H9 (cell line): ENCODE measurements at regions not wholly inside any gene's neighbourhood (a gene's known extent, or its start where the extent isn't known, plus 50 kb on each side); places are given as distances from the start of the nearest gene placed in this dataset.

Experiments used
- DNase-seq: peaks from one replicate; pipeline ENCODE4 v3.0.0-alpha.2; 2017
- H2AFZ ChIP-seq: one replicate; pipeline ENCODE4 v1.6.1; 2013; ENCODE audit warnings: mild to moderate bottlenecking, low read length, control low read depth, moderate library complexity
- H2AK5ac ChIP-seq: 2 replicates; pipeline ENCODE4 v1.6.1; 2013; ENCODE audit warnings: low read length, control low read depth, mixed read lengths; ENCODE audit not compliant: insufficient read length
- H2BK120ac ChIP-seq: one replicate; pipeline ENCODE4 v1.6.1; 2013; ENCODE audit warnings: low read depth, mild to moderate bottlenecking, low read length, control low read depth, inconsistent platforms; ENCODE audit not compliant: poor library complexity, severe bottlenecking
- H2BK12ac ChIP-seq: 2 replicates; pipeline ENCODE4 v1.6.1; 2013; ENCODE audit warnings: low read length, control low read depth, mixed read lengths, low read depth; ENCODE audit not compliant: insufficient read length
- H2BK15ac ChIP-seq: 2 replicates; pipeline ENCODE4 v1.6.1; 2013; ENCODE audit warnings: low read depth, low read length, control low read depth
- H2BK20ac ChIP-seq: one replicate; pipeline ENCODE4 v1.6.1; 2013; ENCODE audit warnings: low read depth, mild to moderate bottlenecking, low read length, control low read depth, inconsistent platforms; ENCODE audit not compliant: poor library complexity, severe bottlenecking
- H2BK5ac ChIP-seq: 2 replicates; pipeline ENCODE4 v1.6.1; 2013; ENCODE audit warnings: low read length, control low read depth, mixed read lengths; ENCODE audit not compliant: insufficient read length
- H3K14ac ChIP-seq: 2 replicates; pipeline ENCODE4 v1.6.1; 2013; ENCODE audit warnings: low read length, control low read depth; ENCODE audit not compliant: insufficient read depth
- H3K18ac ChIP-seq: 2 replicates; pipeline ENCODE4 v1.6.1; 2013; ENCODE audit warnings: low read depth, mild to moderate bottlenecking, mixed read lengths, low read length, control low read depth; ENCODE audit not compliant: insufficient read length
- H3K23ac ChIP-seq: 2 replicates; pipeline ENCODE4 v1.6.1; 2013; ENCODE audit warnings: low read length, control low read depth, mixed read lengths, low read depth; ENCODE audit not compliant: insufficient read length
- H3K23me2 ChIP-seq: 2 replicates; pipeline ENCODE4 v1.6.1; 2013; ENCODE audit warnings: low read depth, mild to moderate bottlenecking, mixed read lengths, low read length, control low read depth; ENCODE audit not compliant: insufficient read length, poor library complexity, severe bottlenecking
- H3K27ac ChIP-seq: 2 replicates; pipeline ENCODE4 v1.5.1; 2013; ENCODE audit warnings: low read length, control low read depth, mixed read lengths, low read depth; ENCODE audit not compliant: insufficient read length
- H3K27me3 ChIP-seq: 2 replicates; pipeline ENCODE4 v1.6.1; 2013; ENCODE audit warnings: low read length, control low read depth, inconsistent platforms; ENCODE audit not compliant: insufficient read depth
- H3K4ac ChIP-seq: 2 replicates; pipeline ENCODE4 v1.6.1; 2013; ENCODE audit warnings: low read depth, mild to moderate bottlenecking, control low read depth, inconsistent platforms, low read length, moderate library complexity
- H3K4me1 ChIP-seq: 2 replicates; pipeline ENCODE4 v1.6.1; 2013; ENCODE audit warnings: low read length, control low read depth, inconsistent platforms; ENCODE audit not compliant: insufficient read depth
- H3K4me2 ChIP-seq: 2 replicates; pipeline ENCODE4 v1.6.1; 2013; ENCODE audit warnings: low read length, control low read depth, mixed read lengths; ENCODE audit not compliant: insufficient read length, insufficient read depth
- H3K56ac ChIP-seq: 2 replicates; pipeline ENCODE4 v1.6.1; 2013; ENCODE audit warnings: low read depth, mild to moderate bottlenecking, mixed read lengths, low read length, control low read depth; ENCODE audit not compliant: insufficient read length
- H3K79me1 ChIP-seq: 2 replicates; pipeline ENCODE4 v1.6.1; 2013; ENCODE audit warnings: low read depth, mild to moderate bottlenecking, moderate library complexity, low read length, control low read depth, inconsistent platforms; ENCODE audit not compliant: insufficient read depth, poor library complexity, severe bottlenecking
- H3K79me2 ChIP-seq: 2 replicates; pipeline ENCODE4 v1.6.1; 2013; ENCODE audit warnings: low read length, control low read depth, inconsistent platforms; ENCODE audit not compliant: insufficient read depth
- H3K9ac ChIP-seq: 2 replicates; pipeline ENCODE4 v1.6.1; 2013; ENCODE audit warnings: low read length, control low read depth, mixed read lengths; ENCODE audit not compliant: insufficient read length; ENCODE audit errors: extremely low read depth
- H3K9me3 ChIP-seq: one replicate; pipeline ENCODE4 v1.6.1; 2013; ENCODE audit warnings: low read depth, low read length, inconsistent platforms; ENCODE audit not compliant: control insufficient read depth
- H3T11ph ChIP-seq: one replicate; pipeline ENCODE4 v1.6.1; 2013; ENCODE audit warnings: mild to moderate bottlenecking, low read length, control low read depth, inconsistent platforms
- H4K20me1 ChIP-seq: one replicate; pipeline ENCODE4 v1.6.1; 2013; ENCODE audit not compliant: control insufficient read depth, insufficient read length, insufficient read depth
- H4K5ac ChIP-seq: 2 replicates; pipeline ENCODE4 v1.6.1; 2013; ENCODE audit warnings: low read depth, mild to moderate bottlenecking, mixed read lengths, low read length, control low read depth; ENCODE audit not compliant: insufficient read length
- H4K8ac ChIP-seq: replicated peaks from 2 replicates; pipeline ENCODE4 v1.6.1; 2013; ENCODE audit warnings: low read length, control low read depth, mixed read lengths, low read depth; ENCODE audit not compliant: insufficient read length
- H4K91ac ChIP-seq: 2 replicates; pipeline ENCODE4 v1.6.1; 2013; ENCODE audit warnings: low read depth, mild to moderate bottlenecking, moderate library complexity, mixed read lengths, low read length, control low read depth; ENCODE audit not compliant: insufficient read length
- H3K27ac Mint-ChIP-seq, 3 experiments: 2 replicates in 2 of 3; 3 replicates in 1 of 3; pipeline ENCODE4 v1.8.0; 2020 to 2021; ENCODE audit warnings: mixed read lengths in 3 of 3, mild to moderate bottlenecking in 1 of 3, moderate library complexity in 1 of 3
- H3K27me3 Mint-ChIP-seq: 2 replicates; pipeline ENCODE4 v1.8.0; 2021; ENCODE audit warnings: low read depth, mild to moderate bottlenecking, moderate library complexity, mixed read lengths
- H3K36me3 Mint-ChIP-seq, 3 experiments: 2 replicates in 2 of 3; 3 replicates in 1 of 3; pipeline ENCODE4 v1.8.0; 2020 to 2021; ENCODE audit warnings: low read depth in 3 of 3, mixed read lengths in 3 of 3; ENCODE audit not compliant: insufficient read depth in 1 of 3
- H3K4me1 Mint-ChIP-seq, 2 experiments: 2 replicates each; pipeline ENCODE4 v1.8.0; 2020; ENCODE audit warnings: mixed read lengths in 2 of 2
- H3K4me3 Mint-ChIP-seq, 2 experiments: 2 replicates in 1 of 2; 3 replicates in 1 of 2; pipeline ENCODE4 v1.8.0; 2020 to 2021; ENCODE audit warnings: mild to moderate bottlenecking in 2 of 2, mixed read lengths in 2 of 2, moderate library complexity in 1 of 2
- H3K9me3 Mint-ChIP-seq, 2 experiments: 2 replicates in 1 of 2; 3 replicates in 1 of 2; pipeline ENCODE4 v1.8.0; 2020; ENCODE audit warnings: mild to moderate bottlenecking in 2 of 2, mixed read lengths in 2 of 2, moderate library complexity in 1 of 2
- CTCF ChIP-seq: fragments of 200-600 bp; sonication (generic); conservative IDR thresholded peaks from 3 replicates; pipeline ENCODE4 v1.8.0; 2021; ENCODE audit warnings: antibody characterized with exemption, mild to moderate bottlenecking
- WGBS: extraction: QIAGEN DNeasy Blood & Tissue Kit; methylation state at CpG from one replicate; pipeline ENCODE4 v1.1.7; 2013; ENCODE audit warnings: missing lambda C conversion rate, low lambda C conversion rate, mixed read lengths; ENCODE audit not compliant: insufficient read length; ENCODE audit errors: extremely low coverage; 5-methylcytosine and 5-hydroxymethylcytosine counted together

- Histone ChIP-seq H3K4me2 (no peak overlapping the region), H3K14ac (no peak overlapping the region), H3K9me3 (no peaks in the 10 kb centered on the region), H2AK5ac (no peak overlapping the region), H3K27ac (no peak overlapping the region), H3K79me2 (no peaks in the 10 kb centered on the region), H2BK5ac (no peak overlapping the region), H2BK12ac (no peak overlapping the region), H4K91ac (no peak overlapping the region), H3K56ac (no peak overlapping the region), H2AFZ (no peak overlapping the region), H3T11ph (no peak overlapping the region), H3K18ac (no peak overlapping the region), H3K23me2 (no peaks in the 10 kb centered on the region), H3K4ac (no peak overlapping the region), H3K79me1 (no peaks in the 10 kb centered on the region), H3K27me3 (no peaks in the 10 kb centered on the region), H4K8ac (no peak overlapping the region), H2BK20ac (no peak overlapping the region), H3K23ac (no peak overlapping the region), H4K20me1 (no peaks in the 10 kb centered on the region), H3K4me1 (peaks cover under 1% of the 10 kb centered on the region; the same call in 1 of the 2 replicates), H2BK15ac (no peak overlapping the region), H2BK120ac (no peak overlapping the region), H4K5ac (no peak overlapping the region), H3K9ac (no peak overlapping the region)
- H3K36me3 Mint-ChIP-seq: no peaks in the 10 kb centered on the region
- peaks cover 3 to 8% of the 10 kb centered on the region in 2 experiments; a peak in 3 of 4 replicates for H3K4me1 Mint-ChIP-seq
- no peak overlapping the region; a peak in 1 of 7 replicates for H3K27ac Mint-ChIP-seq
- TF ChIP-seq CTCF: no peak
- no peak for DNase-seq
- no peak overlapping the region for H3K4me3 Mint-ChIP-seq
- H3K27me3 Mint-ChIP-seq: no peaks in the 10 kb centered on the region
- no CpG with 5 or more reads among the region's 1 CpG for WGBS
- no peaks in the 10 kb centered on the region for H3K9me3 Mint-ChIP-seq
Measured at GRCh38 chr2:53177327-53177726, 590.3 kb upstream of the CHAC2 start.
